CD4-positive, alpha-beta T cell (primary cell): ENCODE measurements at regions not wholly inside any gene's neighbourhood (a gene's known extent, or its start where the extent isn't known, plus 50 kb on each side); places are given as distances from the start of the nearest gene placed in this dataset.

Experiments
- ATAC-seq: fragments of 200-7000 bp; cut with Tn5 transposase; one replicate; pipeline ENCODE4 v1.10.0; 2022; ENCODE audit warnings: mild to moderate bottlenecking; ENCODE audit not compliant: poor library complexity
- CTCF ChIA-PET: fragments of 350-600 bp; sonication (Branson Sonifier 250); formaldehyde crosslinking; loops from one replicate; lab custom pipeline; 2021; ENCODE audit warnings: antibody characterized with exemption, inconsistent platforms; lab: Charles Lee
- POLR2A ChIA-PET: fragments of 350-600 bp; sonication (Branson Sonifier 250); formaldehyde crosslinking; loops from one replicate; lab custom pipeline; 2021; ENCODE audit warnings: antibody characterized with exemption, inconsistent platforms; lab: Charles Lee
- DNase-seq, 14 experiments: peaks; one replicate each; pipeline ENCODE4 v3.0.0-alpha.2; 2013 to 2020; ENCODE audit warnings: mixed read lengths in 2 of 14
- H3K27ac ChIP-seq, 2 donors: one replicate each; pipeline versions ENCODE4 v1.5.1 to v1.7.0; 2013; ENCODE audit warnings: low read length in 2 of 2, low read depth in 1 of 2, mild to moderate bottlenecking in 1 of 2
- H3K27me3 ChIP-seq, 2 experiments: 1 replicate in 1 of 2; 2 replicates in 1 of 2; pipeline versions ENCODE4 v1.6.1 to v1.7.0; 2013; ENCODE audit warnings: low read length in 2 of 2, control low read depth in 1 of 2, mild to moderate bottlenecking in 1 of 2, moderate library complexity in 1 of 2; ENCODE audit not compliant: insufficient read depth in 2 of 2, control insufficient read depth in 1 of 2
- H3K36me3 ChIP-seq: one replicate; pipeline ENCODE4 v1.6.1; 2013; ENCODE audit warnings: low read length, control low read depth; ENCODE audit not compliant: insufficient read depth
- H3K4me1 ChIP-seq: one replicate; pipeline ENCODE4 v1.6.1; 2013; ENCODE audit warnings: low read length, control low read depth; ENCODE audit not compliant: insufficient read depth
- H3K4me3 ChIP-seq: one replicate; pipeline ENCODE4 v1.5.1; 2013; ENCODE audit warnings: mild to moderate bottlenecking, low read length, moderate library complexity
- H3K9me3 ChIP-seq, 2 experiments: 1 replicate in 1 of 2; 2 replicates in 1 of 2; pipeline versions ENCODE4 v1.6.1 to v1.7.0; 2013; ENCODE audit warnings: low read length in 2 of 2, mild to moderate bottlenecking in 2 of 2, control low read depth in 1 of 2, moderate library complexity in 1 of 2; ENCODE audit not compliant: control insufficient read depth in 1 of 2, insufficient read depth in 1 of 2
- H3K27ac Mint-ChIP-seq: one replicate; pipeline ENCODE4 v1.8.0; 2020; ENCODE audit warnings: mixed read lengths
- H3K27me3 Mint-ChIP-seq: one replicate; pipeline ENCODE4 v1.8.0; 2021; ENCODE audit warnings: mixed read lengths
- H3K36me3 Mint-ChIP-seq: one replicate; pipeline ENCODE4 v1.8.0; 2021; ENCODE audit warnings: low read depth, mixed read lengths
- H3K4me1 Mint-ChIP-seq: one replicate; pipeline ENCODE4 v1.8.0; 2021; ENCODE audit warnings: low read depth, mixed read lengths
- H3K4me3 Mint-ChIP-seq: one replicate; pipeline ENCODE4 v1.8.0; 2020; ENCODE audit warnings: mild to moderate bottlenecking, mixed read lengths
- H3K9me3 Mint-ChIP-seq: one replicate; pipeline ENCODE4 v1.8.0; 2020; ENCODE audit warnings: mixed read lengths
- intact Hi-C, 2 experiments: fragments of 100-400 bp; cut with DNase I in 1 of 2; cut with micrococcal nuclease in 1 of 2; formaldehyde crosslinking; loops; one replicate each; pipeline versions ENCODE4 v1.15.1 to v1.9.0; 2023 to 2025; cut with DNase I, micrococcal nuclease
- TF ChIP-seq, protein P1 (sequence below): fragments of 200-600 bp; IDR thresholded peaks from one replicate; pipeline ENCODE4 v1.8.0; 2022; ENCODE audit warnings: antibody characterized with exemption, mild to moderate bottlenecking

- ChIA-PET POLR2A (no interaction called here), CTCF (no interaction called here)
- Mint-ChIP-seq H3K36me3 (no peaks in the 10 kb centered on the region), H3K4me1 (no peaks in the 10 kb centered on the region), H3K27ac (no peak overlapping the region), H3K9me3 (no peaks in the 10 kb centered on the region), H3K27me3 (no peaks in the 10 kb centered on the region), H3K4me3 (no peak overlapping the region)
- H3K9me3 ChIP-seq, result no peaks in the 10 kb centered on the region
- no peaks in the 10 kb centered on the region for H3K36me3 ChIP-seq
- no peaks in the 10 kb centered on the region for H3K4me1 ChIP-seq
- intact Hi-C loops, result no loop called here
- H3K27me3 ChIP-seq, result no peaks in the 10 kb centered on the region
- no peak overlapping the region for H3K4me3 ChIP-seq
- TF ChIP-seq, protein P1, sequence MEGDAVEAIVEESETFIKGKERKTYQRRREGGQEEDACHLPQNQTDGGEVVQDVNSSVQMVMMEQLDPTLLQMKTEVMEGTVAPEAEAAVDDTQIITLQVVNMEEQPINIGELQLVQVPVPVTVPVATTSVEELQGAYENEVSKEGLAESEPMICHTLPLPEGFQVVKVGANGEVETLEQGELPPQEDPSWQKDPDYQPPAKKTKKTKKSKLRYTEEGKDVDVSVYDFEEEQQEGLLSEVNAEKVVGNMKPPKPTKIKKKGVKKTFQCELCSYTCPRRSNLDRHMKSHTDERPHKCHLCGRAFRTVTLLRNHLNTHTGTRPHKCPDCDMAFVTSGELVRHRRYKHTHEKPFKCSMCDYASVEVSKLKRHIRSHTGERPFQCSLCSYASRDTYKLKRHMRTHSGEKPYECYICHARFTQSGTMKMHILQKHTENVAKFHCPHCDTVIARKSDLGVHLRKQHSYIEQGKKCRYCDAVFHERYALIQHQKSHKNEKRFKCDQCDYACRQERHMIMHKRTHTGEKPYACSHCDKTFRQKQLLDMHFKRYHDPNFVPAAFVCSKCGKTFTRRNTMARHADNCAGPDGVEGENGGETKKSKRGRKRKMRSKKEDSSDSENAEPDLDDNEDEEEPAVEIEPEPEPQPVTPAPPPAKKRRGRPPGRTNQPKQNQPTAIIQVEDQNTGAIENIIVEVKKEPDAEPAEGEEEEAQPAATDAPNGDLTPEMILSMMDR, result no peak
- DNase-seq (no peak), ATAC-seq (no peak)
- no peak overlapping the region for H3K27ac ChIP-seq
Measured at GRCh38 chr2:41521211-41521610, 526.6 kb upstream of the PKDCC start.

GRCh38 chr2:41527525-41528323 lies 520.1 kb upstream of the PKDCC start:
- Histone ChIP-seq H3K36me3 (no peaks in the 10 kb centered on the region), H3K4me3 (no peak overlapping the region), H3K27ac (no peak overlapping the region), H3K27me3 (no peaks in the 10 kb centered on the region), H3K4me1 (no peaks in the 10 kb centered on the region), H3K9me3 (no peaks in the 10 kb centered on the region)
- DNase-seq, result no peak
- Mint-ChIP-seq H3K27ac (no peak overlapping the region), H3K36me3 (no peaks in the 10 kb centered on the region), H3K27me3 (no peaks in the 10 kb centered on the region), H3K9me3 (peaks cover 5% of the 10 kb centered on the region), H3K4me3 (no peak overlapping the region), H3K4me1 (no peaks in the 10 kb centered on the region)
- ChIA-PET POLR2A (no interaction called here), CTCF (no interaction called here)
- intact Hi-C loops, result no loop called here
- TF ChIP-seq, protein P1, result no peak
- no peak for ATAC-seq

DNA sequence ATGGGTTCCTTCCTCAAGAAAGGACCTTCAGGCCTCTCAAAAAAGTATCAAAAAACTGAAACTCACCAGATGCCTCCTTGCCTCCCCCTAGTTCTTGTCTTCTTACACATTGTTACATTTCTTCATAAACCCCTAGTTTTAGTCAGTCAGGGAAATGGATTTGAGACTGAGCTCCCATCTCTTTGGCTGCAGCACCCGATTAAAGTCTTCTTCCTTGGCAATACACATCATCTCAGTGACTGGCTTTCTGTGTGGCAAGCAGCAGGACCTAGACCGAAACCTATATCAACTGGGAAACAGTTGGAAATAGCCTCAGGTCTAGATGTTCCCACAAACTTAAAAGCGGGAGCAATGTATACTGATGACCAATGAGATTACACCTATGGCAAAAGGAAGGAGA lies 512.2 kb upstream of the PKDCC start:
- TF ChIP-seq, protein P1, result no peak
- Mint-ChIP-seq H3K36me3 (no peaks in the 10 kb centered on the region), H3K27ac (no peak overlapping the region), H3K4me3 (no peak overlapping the region), H3K9me3 (peaks cover 5% of the 10 kb centered on the region), H3K4me1 (no peaks in the 10 kb centered on the region), H3K27me3 (no peaks in the 10 kb centered on the region)
- intact Hi-C loops, result no loop called here
- ATAC-seq, result no peak
- no peaks in the 10 kb centered on the region for H3K4me1 ChIP-seq
- H3K27ac ChIP-seq, result no peak overlapping the region
- H3K4me3 ChIP-seq, result no peak overlapping the region
- no peak for DNase-seq
- ChIA-PET CTCF (no interaction called here), POLR2A (no interaction called here)
- peaks cover 0 to 4% of the 10 kb centered on the region in 2 experiments for H3K9me3 ChIP-seq
- H3K36me3 ChIP-seq, result no peaks in the 10 kb centered on the region
- H3K27me3 ChIP-seq, result no peaks in the 10 kb centered on the region
